H1 (cell line): ENCODE measurements at regions not wholly inside any gene's neighbourhood (a gene's known extent, or its start where the extent isn't known, plus 50 kb on each side); places are given as distances from the start of the nearest gene placed in this dataset.

Source experiments
- BRCA1 ChIP-seq: IDR thresholded peaks from 2 replicates; pipeline ENCODE4 v1.6.1; 2012; ENCODE audit warnings: low read depth, low read length, improper control_type of control experiment
- CBX8 ChIP-seq: fragments of 300-800, 300-1000 bp; sonication (generic); IDR thresholded peaks from 2 replicates; pipeline ENCODE4 v1.7.1; 2016; ENCODE audit warnings: low read depth, low read length, borderline replicate concordance
- CHD1 ChIP-seq: IDR thresholded peaks from 2 replicates; pipeline ENCODE4 v1.6.1; 2012; ENCODE audit warnings: low read depth, low read length, improper control_type of control experiment
- EP300 ChIP-seq, 2 experiments: IDR thresholded peaks; 1 replicate in 1 of 2; 2 replicates in 1 of 2; pipeline ENCODE4 v1.6.1; 2011 to 2012; ENCODE audit warnings: low read depth in 2 of 2, low read length in 2 of 2, mild to moderate bottlenecking in 2 of 2, borderline replicate concordance in 1 of 2, inconsistent platforms in 1 of 2, moderate library complexity in 1 of 2
- HDAC6 ChIP-seq: IDR thresholded peaks from one replicate; pipeline ENCODE4 v1.7.1; 2012; ENCODE audit warnings: low read depth, mild to moderate bottlenecking, inconsistent platforms, low read length, moderate library complexity
- MAFK ChIP-seq: IDR thresholded peaks from 2 replicates; pipeline ENCODE4 v1.6.1; 2012; ENCODE audit warnings: low read depth, mild to moderate bottlenecking, improper control_type of control experiment, low read length
- RAD21 ChIP-seq, 2 experiments: IDR thresholded peaks in 1 of 2; conservative IDR thresholded peaks in 1 of 2; 2 replicates each; pipeline ENCODE4 v1.6.1; 2011; ENCODE audit warnings: low read depth in 2 of 2, low read length in 2 of 2, improper control_type of control experiment in 1 of 2, inconsistent platforms in 1 of 2, mild to moderate bottlenecking in 1 of 2, moderate library complexity in 1 of 2
- TAF1 ChIP-seq: IDR thresholded peaks from 2 replicates; pipeline ENCODE4 v1.6.1; 2011; ENCODE audit warnings: mild to moderate bottlenecking, low read depth, low read length

GRCh38 chr12:116361414-116362223 is 84.1 kb upstream of the MED13L start (continued):
- TF ChIP-seq CBX8 (no peak), MAFK (no peak), BRCA1 (no peak), HDAC6 (no peak), TAF1 (no peak), EP300 (IDR thresholded peaks at IDR 0.05; ENCODE audit: borderline replicate concordance in 1 of 2, low read depth in 2 of 2, low read length in 2 of 2) (no peak), CHD1 (no peak), RAD21 (IDR thresholded peaks at IDR 0.05 in 1 of 2, conservative IDR thresholded peaks at IDR 0.05 in 1 of 2; ENCODE audit: low read depth in 2 of 2, low read length in 2 of 2) (no peak)
